ENCODE measurements at regions not wholly inside any gene's neighbourhood (a gene's known extent, or its start where the extent isn't known, plus 50 kb on each side); places are given as distances from the start of the nearest gene placed in this dataset.

DNA sequence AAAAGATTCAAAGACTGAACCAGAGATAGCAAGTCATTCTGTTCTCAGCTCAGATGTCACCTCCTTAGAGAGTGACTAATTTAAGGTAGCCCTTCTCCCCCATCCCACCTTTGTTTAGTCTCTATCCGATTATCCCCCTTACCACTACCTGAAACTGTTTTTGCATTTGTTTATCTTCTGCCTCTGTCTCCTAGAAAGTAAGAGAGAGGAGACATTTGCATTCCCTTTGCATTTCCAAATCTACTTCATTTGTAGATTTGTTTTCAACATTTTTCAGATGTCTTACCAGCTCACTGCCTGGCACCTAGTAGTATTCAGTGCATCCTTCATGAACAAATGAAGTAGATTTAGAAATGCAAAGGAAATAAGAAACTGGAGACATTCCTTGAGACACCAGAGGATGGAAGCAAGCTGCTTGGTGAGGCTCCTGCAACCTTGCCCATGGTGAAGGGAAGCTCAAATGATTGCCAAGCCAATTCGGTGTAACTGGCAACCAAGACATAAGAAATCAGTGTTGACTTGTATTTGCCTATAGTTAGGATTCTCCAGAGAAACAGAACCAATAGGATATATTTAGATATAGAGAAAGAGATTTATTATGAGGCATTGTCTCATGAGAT lies 385.7 kb downstream of the STK39 start (continued):
- no peak for TF ChIP-seq CTCF (IDR thresholded peaks at IDR 0.05; ENCODE audit: control extremely low read depth in 1 of 3, insufficient read depth in 1 of 3, low read depth in 1 of 3, low read length in 3 of 3)
- TF ChIP-seq RAD21 (IDR thresholded peaks at IDR 0.05 in 1 of 2, conservative IDR thresholded peaks at IDR 0.05 in 1 of 2; ENCODE audit: low read depth in 2 of 2, low read length in 2 of 2) = 0 out of 4 replicates have a peak, but pooled peaks of 1 of the 2 experiments have one; percentile 1
- no peak for TF ChIP-seq TBP (IDR thresholded peaks at IDR 0.05; ENCODE audit: low read depth, low read length)
- no peak for TF ChIP-seq SIN3A (conservative IDR thresholded peaks at IDR 0.05 in 1 of 2, IDR thresholded peaks at IDR 0.05 in 1 of 2; ENCODE audit: low read depth in 1 of 2, low read length in 2 of 2)
- no peak for TF ChIP-seq CBX8 (IDR thresholded peaks at IDR 0.05; ENCODE audit: borderline replicate concordance, low read depth, low read length)
- no peak for TF ChIP-seq CEBPB (IDR thresholded peaks at IDR 0.05; ENCODE audit: low read depth, low read length)
- peak in 1 of 2 experiments; percentile 29; a peak in 1 of 3 replicates for TF ChIP-seq POLR2A (IDR thresholded peaks at IDR 0.05; ENCODE audit: control extremely low read depth in 1 of 2, low read depth in 2 of 2, low read length in 2 of 2)
- 0 out of 2 replicates have a peak, but pooled peaks have one; percentile 22 for TF ChIP-seq POLR2AphosphoS5 (IDR thresholded peaks at IDR 0.05; ENCODE audit: low read depth, low read length)
- no peak for TF ChIP-seq HDAC6 (IDR thresholded peaks at IDR 0.05; ENCODE audit: low read depth, low read length)
- no peak for TF ChIP-seq CHD1 (IDR thresholded peaks at IDR 0.05; ENCODE audit: low read depth, low read length)
- TF ChIP-seq GABPA (IDR thresholded peaks at IDR 0.05; ENCODE audit: borderline replicate concordance, insufficient read depth, low read length) = no peak
- no peak for TF ChIP-seq ATF3 (IDR thresholded peaks at IDR 0.05; ENCODE audit: insufficient read depth, low read depth, low read length)
- no peak for TF ChIP-seq CREB1 (IDR thresholded peaks at IDR 0.05)
- TF ChIP-seq TAF1 (IDR thresholded peaks at IDR 0.05; ENCODE audit: low read depth, low read length) = no peak
- TF ChIP-seq TEAD4 (IDR thresholded peaks at IDR 0.05; ENCODE audit: low read depth, low read length) = peak; percentile 58; the same call in 1 of the 2 replicates
- TF ChIP-seq HDAC2 (IDR thresholded peaks at IDR 0.05; ENCODE audit: borderline replicate concordance in 1 of 2, low read depth in 2 of 2, low read length in 2 of 2) = no peak
- no peak for TF ChIP-seq JUN (IDR thresholded peaks at IDR 0.05; ENCODE audit: low read depth, low read length)
- no peak for TF ChIP-seq SIRT6 (IDR thresholded peaks at IDR 0.05; ENCODE audit: low read length)
- TF ChIP-seq EP300 (IDR thresholded peaks at IDR 0.05; ENCODE audit: borderline replicate concordance in 1 of 2, low read depth in 2 of 2, low read length in 2 of 2) = peak in 1 of 2 experiments; percentile 90; a peak in 1 of 3 replicates
- TF ChIP-seq EGR1 (IDR thresholded peaks at IDR 0.05; ENCODE audit: borderline replicate concordance, low read depth, low read length) = no peak
- TF ChIP-seq POU5F1 (IDR thresholded peaks at IDR 0.05; ENCODE audit: low read depth, low read length) = no peak
- no peak for TF ChIP-seq RFX5 (IDR thresholded peaks at IDR 0.05; ENCODE audit: borderline replicate concordance, low read depth, low read length)
